ENCODE measurements at regions not wholly inside any gene's neighbourhood (a gene's known extent, or its start where the extent isn't known, plus 50 kb on each side); places are given as distances from the start of the nearest gene placed in this dataset.
A peak's percentile ranks its signal among the peaks of the same experiment; 100 is the strongest.

GRCh38 chr17:62871291-62871690 lies 63.2 kb upstream of the MARCHF10 start:
- Histone ChIP-seq H3K9me3 (ENCODE audit: low read length) (no peaks in the 10 kb centered on the region), H3K4me2 (ENCODE audit: low read length) (peak overlapping the region; percentile 97), H4K20me1 (ENCODE audit: insufficient read depth) (no peaks in the 10 kb centered on the region), H3K27me3 (ENCODE audit: insufficient read depth, low read depth, low read length) (no peaks in the 10 kb centered on the region), H3K79me2 (replicated peaks; ENCODE audit: insufficient read depth, low read length) (no peaks in the 10 kb centered on the region), H3K27ac (ENCODE audit: low read length) (peak overlapping the region; percentile 99), H3K4me3 (ENCODE audit: low read length) (peak overlapping the region; percentile 60), H3K9ac (ENCODE audit: low read length) (peak overlapping the region; percentile 86), H3K36me3 (ENCODE audit: insufficient read depth, low read length) (no peaks in the 10 kb centered on the region), H2AFZ (ENCODE audit: low read depth, low read length) (no peak overlapping the region), H3F3A (ENCODE audit: insufficient read depth, low read length, poor library complexity, severe bottlenecking) (peaks cover 24% of the 10 kb centered on the region), H3K9me2 (ENCODE audit: insufficient read depth, low read length) (no peaks in the 10 kb centered on the region)
- TF ChIP-seq TAF1 (IDR thresholded peaks at IDR 0.05; ENCODE audit: low read depth) (no peak), POLR2AphosphoS5 (IDR thresholded peaks at IDR 0.05) (no peak), EP300 (conservative IDR thresholded peaks at IDR 0.05; ENCODE audit: poor library complexity, severe bottlenecking) (no peak), MXI1 (conservative IDR thresholded peaks at IDR 0.05; ENCODE audit: poor library complexity, severe bottlenecking) (no peak), RAD21 (conservative IDR thresholded peaks at IDR 0.05) (no peak), SMC3 (conservative IDR thresholded peaks at IDR 0.05; ENCODE audit: poor library complexity) (no peak), EZH2 (IDR thresholded peaks at IDR 0.05; ENCODE audit: borderline replicate concordance, insufficient read depth, low read length, poor library complexity, severe bottlenecking) (no peak), CTCF (IDR thresholded peaks at IDR 0.05; ENCODE audit: poor library complexity, severe bottlenecking) (no peak)
- TF ChIP-seq, protein P1, sequence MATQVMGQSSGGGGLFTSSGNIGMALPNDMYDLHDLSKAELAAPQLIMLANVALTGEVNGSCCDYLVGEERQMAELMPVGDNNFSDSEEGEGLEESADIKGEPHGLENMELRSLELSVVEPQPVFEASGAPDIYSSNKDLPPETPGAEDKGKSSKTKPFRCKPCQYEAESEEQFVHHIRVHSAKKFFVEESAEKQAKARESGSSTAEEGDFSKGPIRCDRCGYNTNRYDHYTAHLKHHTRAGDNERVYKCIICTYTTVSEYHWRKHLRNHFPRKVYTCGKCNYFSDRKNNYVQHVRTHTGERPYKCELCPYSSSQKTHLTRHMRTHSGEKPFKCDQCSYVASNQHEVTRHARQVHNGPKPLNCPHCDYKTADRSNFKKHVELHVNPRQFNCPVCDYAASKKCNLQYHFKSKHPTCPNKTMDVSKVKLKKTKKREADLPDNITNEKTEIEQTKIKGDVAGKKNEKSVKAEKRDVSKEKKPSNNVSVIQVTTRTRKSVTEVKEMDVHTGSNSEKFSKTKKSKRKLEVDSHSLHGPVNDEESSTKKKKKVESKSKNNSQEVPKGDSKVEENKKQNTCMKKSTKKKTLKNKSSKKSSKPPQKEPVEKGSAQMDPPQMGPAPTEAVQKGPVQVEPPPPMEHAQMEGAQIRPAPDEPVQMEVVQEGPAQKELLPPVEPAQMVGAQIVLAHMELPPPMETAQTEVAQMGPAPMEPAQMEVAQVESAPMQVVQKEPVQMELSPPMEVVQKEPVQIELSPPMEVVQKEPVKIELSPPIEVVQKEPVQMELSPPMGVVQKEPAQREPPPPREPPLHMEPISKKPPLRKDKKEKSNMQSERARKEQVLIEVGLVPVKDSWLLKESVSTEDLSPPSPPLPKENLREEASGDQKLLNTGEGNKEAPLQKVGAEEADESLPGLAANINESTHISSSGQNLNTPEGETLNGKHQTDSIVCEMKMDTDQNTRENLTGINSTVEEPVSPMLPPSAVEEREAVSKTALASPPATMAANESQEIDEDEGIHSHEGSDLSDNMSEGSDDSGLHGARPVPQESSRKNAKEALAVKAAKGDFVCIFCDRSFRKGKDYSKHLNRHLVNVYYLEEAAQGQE (IDR thresholded peaks at IDR 0.05; ENCODE audit: borderline replicate concordance) = no peak

DNA sequence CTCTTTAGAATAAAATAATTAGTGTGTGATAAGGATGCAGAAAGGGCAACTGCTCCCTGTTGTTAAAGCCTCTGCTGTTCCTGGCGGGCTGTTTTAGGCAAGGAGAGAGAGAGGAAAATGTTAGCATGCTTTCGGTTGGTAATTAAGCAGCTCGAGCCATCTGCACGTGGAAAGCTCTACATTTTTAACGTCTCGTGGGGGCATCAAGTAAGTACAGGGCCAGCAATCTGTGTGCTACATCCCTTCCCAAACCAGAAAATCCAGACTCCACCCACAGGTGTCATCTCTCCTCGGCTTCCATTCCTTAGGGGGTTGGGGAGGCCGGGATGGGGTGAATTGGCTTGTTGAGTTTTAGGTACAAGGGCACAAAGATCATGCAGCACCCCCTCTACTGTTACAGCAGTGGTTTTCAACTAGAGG lies 62.4 kb upstream of the MARCHF10 start:
- H3K79me2 ChIP-seq (replicated peaks; ENCODE audit: insufficient read depth, low read length) = no peaks in the 10 kb centered on the region
- peaks cover 24% of the 10 kb centered on the region for H3F3A ChIP-seq (ENCODE audit: insufficient read depth, low read length, poor library complexity, severe bottlenecking)
- H3K9ac ChIP-seq (ENCODE audit: low read length) = peak overlapping the region; percentile 86
- peak overlapping the region; percentile 97 for H3K4me2 ChIP-seq (ENCODE audit: low read length)
- H3K9me3 ChIP-seq (ENCODE audit: low read length) = no peaks in the 10 kb centered on the region
- H3K9me2 ChIP-seq (ENCODE audit: insufficient read depth, low read length) = no peaks in the 10 kb centered on the region
- peak overlapping the region; percentile 60 for H3K4me3 ChIP-seq (ENCODE audit: low read length)
- H3K36me3 ChIP-seq (ENCODE audit: insufficient read depth, low read length) = no peaks in the 10 kb centered on the region
- TF ChIP-seq MXI1 (conservative IDR thresholded peaks at IDR 0.05; ENCODE audit: poor library complexity, severe bottlenecking) (peak; percentile 85), EZH2 (IDR thresholded peaks at IDR 0.05; ENCODE audit: borderline replicate concordance, insufficient read depth, low read length, poor library complexity, severe bottlenecking) (no peak), CTCF (IDR thresholded peaks at IDR 0.05; ENCODE audit: poor library complexity, severe bottlenecking) (no peak), POLR2AphosphoS5 (IDR thresholded peaks at IDR 0.05) (no peak), EP300 (conservative IDR thresholded peaks at IDR 0.05; ENCODE audit: poor library complexity, severe bottlenecking) (peak; percentile 49)
- TF ChIP-seq, protein P1 (IDR thresholded peaks at IDR 0.05; ENCODE audit: borderline replicate concordance) = no peak
- peak overlapping the region; percentile 99 for H3K27ac ChIP-seq (ENCODE audit: low read length)
- H3K27me3 ChIP-seq (ENCODE audit: insufficient read depth, low read depth, low read length) = no peaks in the 10 kb centered on the region
- H2AFZ ChIP-seq (ENCODE audit: low read depth, low read length) = peak overlapping the region; percentile 9
- H4K20me1 ChIP-seq (ENCODE audit: insufficient read depth) = no peaks in the 10 kb centered on the region

Data from neural cell (in vitro differentiated cells).